ENCODE measurements at regions not wholly inside any gene's neighbourhood (a gene's known extent, or its start where the extent isn't known, plus 50 kb on each side); places are given as distances from the start of the nearest gene placed in this dataset.

DNA sequence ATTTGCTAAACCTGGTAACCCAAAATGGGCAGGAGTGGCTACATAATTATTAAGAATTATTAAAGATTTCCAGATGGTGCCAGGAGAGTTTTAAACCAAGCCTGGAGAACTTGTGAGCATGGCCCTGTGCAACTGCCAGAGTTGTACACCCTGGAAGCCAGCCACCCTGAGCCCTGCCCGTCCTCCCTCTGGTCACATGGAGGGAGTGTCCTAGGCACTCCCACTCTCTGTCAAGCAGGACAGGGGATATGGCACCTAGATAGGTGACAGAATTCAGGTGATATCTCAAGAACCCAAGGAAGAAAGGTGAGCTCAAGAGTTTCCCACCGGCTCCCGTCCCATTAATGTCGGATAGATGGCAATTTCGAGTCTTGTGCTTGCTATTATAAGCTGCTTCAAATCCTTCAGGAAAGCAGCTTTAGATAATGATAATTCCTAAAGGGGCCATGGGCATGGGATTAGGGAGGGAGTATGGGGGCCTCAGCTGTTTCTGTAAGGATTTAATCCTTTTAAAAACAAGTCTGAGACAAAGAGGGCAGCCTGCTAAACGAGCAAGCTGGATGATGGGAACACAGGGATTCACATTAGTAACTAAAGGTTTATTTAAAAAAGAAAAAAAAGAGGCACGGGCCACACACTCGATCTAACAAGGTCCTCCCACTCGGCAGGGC lies 169.1 kb downstream of the BMP7 start:
- ChIA-PET POLR2A (no interaction called here), CTCF (no interaction called here)
- TF ChIP-seq POLR2AphosphoS5 (IDR thresholded peaks at IDR 0.05; ENCODE audit: low read depth, low read length), result no peak
- no peak for TF ChIP-seq CTCF (IDR thresholded peaks at IDR 0.05)
- no peak for TF ChIP-seq TCF7L2 (IDR thresholded peaks at IDR 0.05; ENCODE audit: low read depth, low read length)
- no peak for TF ChIP-seq SIN3A (IDR thresholded peaks at IDR 0.05; ENCODE audit: borderline replicate concordance, insufficient read depth, low read depth, low read length)
- TF ChIP-seq REST (IDR thresholded peaks at IDR 0.05; ENCODE audit: insufficient read depth in 1 of 2, low read depth in 2 of 2, low read length in 1 of 2), result no peak
- no peaks in the 10 kb centered on the region for H3K36me3 ChIP-seq (ENCODE audit: control insufficient read depth, insufficient read depth, low read length)
- no peak overlapping the region for H3K27ac ChIP-seq (ENCODE audit: low read length)
- ATAC-seq, result no peak
- no peaks in the 10 kb centered on the region for H3K27me3 ChIP-seq (ENCODE audit: control insufficient read depth, insufficient read depth, low read length)
- in situ Hi-C loops (cut with HindIII; ENCODE audit: low pct_unique_long_range_greater_than_20kb, low sequenced_read_pairs), result no loop called here
- no peaks in the 10 kb centered on the region for H3K4me1 ChIP-seq (ENCODE audit: control insufficient read depth, insufficient read depth, low read length)
- no peak for DNase-seq (ENCODE audit: low read depth, low spot score)
- H3K9me3 ChIP-seq (ENCODE audit: control insufficient read depth, insufficient read depth, low read depth, low read length), result no peaks in the 10 kb centered on the region
- intact Hi-C loops (cut with micrococcal nuclease; ENCODE audit: unreplicated experiment), result no loop called here
- BruUV-seq (replicated peaks), result no TSS peak
- H3K4me3 ChIP-seq (ENCODE audit: low read depth in 2 of 2, low read length in 2 of 2), result no peak overlapping the region

- BruUV-seq (replicated peaks), result no TSS peak
- H3K27ac ChIP-seq (ENCODE audit: low read length), result no peak overlapping the region
- no peaks in the 10 kb centered on the region for H3K4me1 ChIP-seq (ENCODE audit: control insufficient read depth, insufficient read depth, low read length)
- intact Hi-C loops (cut with micrococcal nuclease; ENCODE audit: unreplicated experiment), result no loop called here
- H3K36me3 ChIP-seq (ENCODE audit: control insufficient read depth, insufficient read depth, low read length), result no peaks in the 10 kb centered on the region
- no peak for DNase-seq (ENCODE audit: low read depth, low spot score)
- POLR2A ChIA-PET, result no interaction called here
- CTCF ChIA-PET, result no interaction called here
- TF ChIP-seq REST (IDR thresholded peaks at IDR 0.05; ENCODE audit: insufficient read depth in 1 of 2, low read depth in 2 of 2, low read length in 1 of 2), result no peak
- no peak for TF ChIP-seq POLR2AphosphoS5 (IDR thresholded peaks at IDR 0.05; ENCODE audit: low read depth, low read length)
- TF ChIP-seq TCF7L2 (IDR thresholded peaks at IDR 0.05; ENCODE audit: low read depth, low read length), result no peak
- no peak for TF ChIP-seq SIN3A (IDR thresholded peaks at IDR 0.05; ENCODE audit: borderline replicate concordance, insufficient read depth, low read depth, low read length)
- TF ChIP-seq CTCF (IDR thresholded peaks at IDR 0.05), result no peak
- in situ Hi-C loops (cut with HindIII; ENCODE audit: low pct_unique_long_range_greater_than_20kb, low sequenced_read_pairs), result no loop called here
- no peaks in the 10 kb centered on the region for H3K27me3 ChIP-seq (ENCODE audit: control insufficient read depth, insufficient read depth, low read length)
- ATAC-seq, result no peak
- H3K9me3 ChIP-seq (ENCODE audit: control insufficient read depth, insufficient read depth, low read depth, low read length), result no peaks in the 10 kb centered on the region
- H3K4me3 ChIP-seq (ENCODE audit: low read depth in 2 of 2, low read length in 2 of 2), result no peak overlapping the region
These were observed 164.3 kb downstream of the BMP7 start for GRCh38 chr20:57102160-57102559.
